GM12892 (cell line): ENCODE measurements at regions not wholly inside any gene's neighbourhood (a gene's known extent, or its start where the extent isn't known, plus 50 kb on each side); places are given as distances from the start of the nearest gene placed in this dataset.

Source experiments
- DNase-seq: peaks from one replicate; pipeline ENCODE4 v3.0.0; 2011; ENCODE audit not compliant: insufficient read length
- FAIRE-seq: peaks from 2 replicates; lab custom pipeline; 2011; peaks lifted over from hg19 to GRCh38; lab: Jason Lieb, UNC
- POLR2A ChIP-seq: IDR thresholded peaks from 2 replicates; pipeline ENCODE4 v1.6.1; 2011; ENCODE audit warnings: low read depth, low read length, control low read depth
- POLR2AphosphoS5 ChIP-seq: IDR thresholded peaks from 2 replicates; pipeline ENCODE4 v1.6.1; 2011; ENCODE audit warnings: low read depth, low read length, control low read depth
- TAF1 ChIP-seq: IDR thresholded peaks from 2 replicates; pipeline ENCODE4 v1.6.1; 2011; ENCODE audit warnings: low read depth, mild to moderate bottlenecking, control low read depth, low read length, borderline replicate concordance

DNA sequence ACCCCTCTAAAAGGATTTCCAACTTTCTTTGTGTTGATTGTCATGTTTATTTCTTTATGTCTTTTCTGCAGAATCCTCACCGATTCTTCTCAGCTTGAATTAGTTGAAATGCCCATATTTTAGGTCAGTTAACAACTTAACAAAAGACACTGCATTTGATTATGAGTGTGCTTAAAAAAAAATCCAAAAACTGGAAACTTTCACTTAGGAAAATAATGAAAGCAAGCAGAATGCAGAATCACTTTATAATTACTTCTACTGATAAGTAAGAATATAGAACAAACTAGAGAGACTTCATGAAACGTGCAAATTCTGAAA lies 111.0 kb upstream of the PTPN13 start:
- FAIRE-seq (no peak), DNase-seq (no peak)
- no peak for TF ChIP-seq POLR2AphosphoS5
- no peak for TF ChIP-seq POLR2A
- no peak for TF ChIP-seq TAF1

- FAIRE-seq, result no peak
- TF ChIP-seq POLR2AphosphoS5 (no peak), TAF1 (no peak), POLR2A (no peak)
- no peak for DNase-seq
Observed at GRCh38 chr4:86483773-86484172, 110.3 kb upstream of the PTPN13 start.

- DNase-seq, result no peak
- peak; percentile 30 for FAIRE-seq
- TF ChIP-seq POLR2AphosphoS5, result no peak
- no peak for TF ChIP-seq POLR2A
- TF ChIP-seq TAF1, result no peak
Observed at GRCh38 chr4:86484241-86484640, 109.9 kb upstream of the PTPN13 start.

GRCh38 chr4:86487738-86488348 lies 106.3 kb upstream of the PTPN13 start:
- FAIRE-seq (no peak), DNase-seq (no peak)
- no peak for TF ChIP-seq TAF1
- no peak for TF ChIP-seq POLR2AphosphoS5
- TF ChIP-seq POLR2A, result no peak

GRCh38 chr4:86493460-86493859 lies 100.7 kb upstream of the PTPN13 start:
- DNase-seq (no peak), FAIRE-seq (no peak)
- no peak for TF ChIP-seq POLR2A
- TF ChIP-seq TAF1, result no peak
- no peak for TF ChIP-seq POLR2AphosphoS5

DNA sequence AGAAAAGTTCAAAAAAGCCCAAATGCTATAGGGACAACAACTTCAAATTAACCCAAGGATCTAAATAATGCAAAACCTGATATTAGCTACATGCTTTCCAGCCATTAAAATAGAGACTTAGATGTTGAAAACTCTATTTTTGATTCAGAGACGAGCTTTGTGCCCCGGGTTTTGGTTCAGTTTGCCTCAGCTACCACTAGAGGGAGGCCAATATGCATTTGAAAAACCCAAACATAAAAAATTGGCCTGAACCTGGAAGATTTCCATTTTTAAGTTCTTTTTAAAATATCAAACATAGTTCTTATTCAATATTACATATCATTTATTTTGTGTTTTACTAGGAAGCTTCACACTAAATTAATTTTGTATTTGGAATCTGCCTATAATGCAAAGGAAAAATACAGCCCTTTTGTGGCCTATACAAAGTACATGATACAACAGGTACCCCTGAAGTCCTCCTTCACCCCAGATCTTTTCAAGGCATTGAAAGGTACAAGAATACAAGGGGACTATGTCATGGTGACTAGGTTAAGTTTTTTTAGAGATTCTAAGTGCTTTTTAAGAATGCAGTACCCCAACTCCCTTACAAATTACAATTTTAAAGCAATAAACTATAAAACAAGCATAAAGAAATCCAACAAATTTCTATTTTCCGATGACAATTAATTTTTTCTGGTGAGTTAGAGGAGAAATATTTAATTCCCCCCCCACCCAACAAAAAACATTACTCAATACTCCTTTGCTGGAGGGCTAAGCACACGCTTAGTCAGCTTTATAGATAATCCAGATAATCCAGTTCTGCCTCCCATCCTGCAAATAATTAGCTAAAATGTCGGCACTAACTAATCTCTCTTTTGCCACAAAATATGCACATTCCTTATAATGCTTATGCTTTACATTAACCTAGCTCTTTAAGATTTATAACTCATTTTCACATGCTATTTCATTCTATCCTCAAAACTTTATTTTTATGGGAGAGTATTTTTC lies 97.7 kb upstream of the PTPN13 start:
- TF ChIP-seq TAF1 (no peak), POLR2AphosphoS5 (no peak), POLR2A (no peak)
- FAIRE-seq (no peak), DNase-seq (peak; percentile 19)

GRCh38 chr4:86497131-86497530 lies 97.0 kb upstream of the PTPN13 start:
- FAIRE-seq, result peak; percentile 66
- TF ChIP-seq TAF1 (no peak), POLR2AphosphoS5 (no peak), POLR2A (no peak)
- no peak for DNase-seq

DNA sequence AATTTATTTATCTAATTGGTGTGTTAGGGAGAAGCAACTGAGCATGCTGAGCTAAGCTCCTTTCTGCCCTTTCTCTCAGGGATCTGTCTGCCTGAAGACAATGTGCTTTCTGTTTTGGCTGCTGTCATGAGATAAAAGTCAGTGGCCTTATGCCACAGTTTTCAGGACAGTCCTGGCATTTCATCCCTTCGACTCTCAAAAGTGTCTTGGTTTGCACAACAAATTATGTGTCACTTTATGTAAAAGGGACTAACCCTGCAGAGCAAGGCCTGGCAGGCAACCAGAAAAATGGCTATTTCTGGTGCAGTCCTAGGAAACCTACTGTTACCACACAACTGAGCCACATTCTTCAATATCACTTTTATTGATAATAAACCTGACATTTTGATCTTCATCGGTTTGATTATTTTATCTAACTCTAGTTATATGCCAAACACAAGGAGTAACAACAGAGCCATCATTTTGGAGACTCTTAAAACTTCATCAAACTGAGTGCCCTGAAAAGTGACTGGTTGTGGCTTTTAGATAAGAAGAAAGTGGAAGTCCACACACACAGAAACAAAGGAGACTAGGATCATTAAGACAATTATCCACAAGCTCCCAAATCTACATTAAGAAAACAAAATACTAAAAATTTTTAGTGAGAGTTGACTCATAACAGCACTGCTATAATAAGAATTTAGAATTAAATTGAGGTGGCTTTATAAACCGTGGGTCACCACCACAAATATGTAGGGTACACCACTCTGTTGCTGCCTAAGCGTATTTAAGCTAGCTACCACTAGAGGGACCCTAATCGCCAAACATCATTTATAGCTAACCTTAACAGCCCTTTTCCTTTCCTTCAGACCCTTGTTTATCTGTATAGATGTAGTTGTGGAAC lies 95.9 kb upstream of the PTPN13 start:
- peak; percentile 94 for FAIRE-seq
- no peak for TF ChIP-seq POLR2AphosphoS5
- no peak for TF ChIP-seq POLR2A
- TF ChIP-seq TAF1, result no peak
- DNase-seq, result no peak

GRCh38 chr4:86498863-86499166 lies 95.3 kb upstream of the PTPN13 start:
- TF ChIP-seq POLR2AphosphoS5 (no peak), POLR2A (no peak), TAF1 (no peak)
- no peak for FAIRE-seq
- DNase-seq, result no peak

DNA sequence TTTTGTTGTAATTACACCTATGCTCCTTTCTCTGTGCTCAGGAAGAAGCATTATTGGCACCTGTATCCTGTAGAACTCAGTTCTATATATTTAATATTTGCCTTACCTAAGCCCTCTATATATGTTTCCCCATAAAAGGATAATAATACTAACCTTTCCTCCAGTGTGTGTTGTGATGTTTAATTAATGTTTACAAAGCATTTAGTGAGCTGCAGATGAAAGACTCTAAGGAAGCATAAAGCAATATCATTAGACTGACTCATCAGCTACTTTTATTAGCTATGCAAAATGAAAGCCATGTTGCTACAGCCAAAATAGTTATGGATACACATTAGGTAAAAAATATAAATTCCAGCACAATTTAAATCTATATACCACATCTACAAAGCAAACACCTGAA lies 93.6 kb upstream of the PTPN13 start:
- DNase-seq (no peak), FAIRE-seq (no peak)
- TF ChIP-seq TAF1 (no peak), POLR2A (no peak), POLR2AphosphoS5 (no peak)

- TF ChIP-seq TAF1, result no peak
- no peak for TF ChIP-seq POLR2AphosphoS5
- TF ChIP-seq POLR2A, result no peak
- FAIRE-seq (no peak), DNase-seq (no peak)
Observed at GRCh38 chr4:86502081-86502480, 92.0 kb upstream of the PTPN13 start.
